ENCODE measurements at regions not wholly inside any gene's neighbourhood (a gene's known extent, or its start where the extent isn't known, plus 50 kb on each side); places are given as distances from the start of the nearest gene placed in this dataset.
"Not testable (repeated sequence)": the region's sequence is repeated elsewhere in the genome, so short reads cannot be mapped to it uniquely, and the experiment has no call there.

GRCh38 chr7:3119352-3119927, 75.8 kb upstream of the CARD11 start:
- TF ChIP-seq CTCF, POLR2A (IDR thresholded peaks at IDR 0.05): not testable (repeated sequence)
